A172 (cell line): ENCODE measurements at regions not wholly inside any gene's neighbourhood (a gene's known extent, or its start where the extent isn't known, plus 50 kb on each side); places are given as distances from the start of the nearest gene placed in this dataset.

ENCODE experiments used
- DNase-seq: peaks from one replicate; pipeline ENCODE4 v3.0.0-alpha.2; 2015; ENCODE audit warnings: low spot score

DNA sequence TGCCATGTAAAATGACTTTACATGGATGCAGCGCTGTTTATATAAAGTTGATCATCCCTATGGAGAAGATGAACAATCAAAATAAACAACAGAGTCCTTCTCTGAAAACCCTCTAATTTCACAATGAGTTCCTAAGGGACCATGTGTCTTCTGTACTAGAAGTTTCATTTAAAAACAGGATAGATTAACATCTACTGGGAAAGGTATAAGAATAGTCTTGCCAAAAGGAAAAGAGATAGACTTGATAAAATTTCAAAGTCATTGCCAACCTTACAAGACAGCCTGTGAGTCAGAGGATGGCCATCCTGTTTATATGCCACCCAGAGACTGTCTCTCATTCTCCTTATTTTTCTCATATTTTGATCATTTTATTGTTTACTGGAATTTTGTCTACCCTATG, 367.1 kb upstream of the PDE4D start:
- DNase-seq: peak; percentile 33

DNA sequence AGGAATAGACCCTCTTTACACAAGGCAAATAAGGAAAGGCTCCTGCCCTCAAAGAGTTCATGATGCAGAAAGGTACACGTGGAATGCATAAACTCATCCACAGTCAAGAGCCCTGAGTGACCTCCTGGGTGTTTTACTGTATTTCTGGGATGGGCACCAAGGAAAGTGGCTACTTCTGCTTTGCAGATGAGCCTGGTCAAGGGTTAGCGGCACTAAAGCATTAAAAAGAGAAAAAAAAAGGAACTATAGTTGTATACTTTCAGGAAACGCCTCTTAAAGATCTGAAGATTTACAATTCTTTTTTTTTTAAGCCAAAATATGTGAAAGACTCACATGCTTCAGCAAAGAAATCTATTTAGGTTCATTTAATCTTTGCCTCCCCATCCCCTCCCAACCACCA, 366.2 kb upstream of the PDE4D start:
- no peak for DNase-seq

DNA sequence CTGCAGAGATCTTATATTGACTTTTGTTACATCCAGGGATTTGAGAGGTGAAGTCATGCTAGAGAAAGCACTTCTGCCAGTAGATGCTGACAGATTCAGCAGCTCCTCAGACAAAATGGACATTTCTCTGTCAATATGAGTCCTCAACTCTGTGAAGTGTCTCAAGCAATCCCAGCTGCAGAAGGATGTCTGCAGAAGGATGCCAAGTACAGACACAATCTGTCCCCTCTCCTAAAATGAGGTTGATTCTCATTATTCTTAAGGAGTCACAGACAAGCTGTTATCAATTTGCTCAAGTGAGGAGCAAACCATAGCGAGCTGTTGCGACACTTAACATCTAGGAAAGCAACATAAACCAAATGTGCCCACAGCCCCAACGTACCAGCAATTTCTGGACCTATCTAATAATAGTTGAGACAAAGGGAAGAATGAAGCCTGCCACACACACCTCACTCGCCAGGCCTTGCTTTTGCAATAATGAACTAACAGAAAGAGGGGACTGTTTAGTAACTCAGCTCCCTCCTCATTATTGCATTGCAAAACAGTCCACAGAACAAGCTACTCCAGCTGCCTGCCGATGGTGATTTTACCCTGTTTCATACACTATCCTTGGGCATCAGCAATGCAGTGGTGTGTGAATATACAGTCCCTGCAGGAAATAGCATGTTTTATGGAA, 364.2 kb upstream of the PDE4D start:
- no peak for DNase-seq

DNA sequence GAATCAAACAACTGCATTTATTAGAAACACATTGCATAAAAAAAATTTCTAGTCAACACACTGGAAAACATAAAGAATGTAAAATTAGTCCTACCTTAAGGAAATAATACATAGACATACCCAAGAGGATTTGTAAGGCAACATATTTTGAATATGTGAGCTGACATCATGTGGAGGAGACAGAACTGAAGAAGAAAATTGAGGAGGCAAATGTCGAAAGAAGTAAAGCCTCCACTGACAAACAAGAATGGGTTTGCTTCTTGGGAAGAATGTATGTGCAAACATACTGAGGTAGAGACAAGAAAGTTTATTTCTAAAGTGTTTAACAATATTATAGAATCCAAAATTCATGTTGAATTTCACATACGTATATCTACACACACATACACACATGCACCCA, 363.0 kb upstream of the PDE4D start:
- DNase-seq: no peak

DNA sequence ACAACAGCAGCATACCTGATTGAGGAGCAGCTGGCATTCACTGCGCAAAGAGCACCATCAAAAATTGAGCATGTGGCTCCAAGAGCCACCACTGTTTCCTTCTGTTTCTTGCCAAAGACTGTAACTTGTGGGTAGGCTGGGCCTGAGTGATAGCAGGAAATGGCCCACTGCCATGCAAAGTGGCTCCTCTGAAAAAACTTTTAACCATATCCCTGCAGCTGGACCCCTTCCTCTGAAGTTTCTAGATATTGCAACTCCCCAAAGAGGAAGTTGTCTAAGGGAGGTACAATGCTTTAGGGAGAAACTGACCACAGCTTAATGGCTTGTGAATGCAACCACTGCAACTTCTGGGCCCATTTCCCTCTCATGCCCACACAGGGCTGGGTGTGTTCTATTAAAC, 355.4 kb upstream of the PDE4D start:
- no peak for DNase-seq

DNA sequence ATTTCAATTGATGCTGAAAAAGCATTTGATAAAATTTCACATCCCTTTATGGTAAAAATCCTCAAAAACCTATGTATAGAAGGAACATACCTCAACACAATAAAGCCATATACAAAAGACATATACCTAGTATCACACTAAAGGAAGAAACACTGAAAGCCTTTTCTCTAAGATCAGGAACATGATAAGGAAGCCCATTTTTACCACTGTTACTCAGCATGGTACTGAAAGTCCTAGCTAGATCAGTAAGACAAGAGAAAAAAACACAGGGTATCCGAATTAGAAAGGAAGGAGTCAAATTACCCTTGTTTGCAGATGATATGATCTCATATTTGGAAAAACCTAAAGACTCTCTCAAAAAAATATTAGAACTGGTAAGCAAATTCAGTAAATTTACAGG, 350.2 kb upstream of the PDE4D start:
- DNase-seq: no peak

DNA sequence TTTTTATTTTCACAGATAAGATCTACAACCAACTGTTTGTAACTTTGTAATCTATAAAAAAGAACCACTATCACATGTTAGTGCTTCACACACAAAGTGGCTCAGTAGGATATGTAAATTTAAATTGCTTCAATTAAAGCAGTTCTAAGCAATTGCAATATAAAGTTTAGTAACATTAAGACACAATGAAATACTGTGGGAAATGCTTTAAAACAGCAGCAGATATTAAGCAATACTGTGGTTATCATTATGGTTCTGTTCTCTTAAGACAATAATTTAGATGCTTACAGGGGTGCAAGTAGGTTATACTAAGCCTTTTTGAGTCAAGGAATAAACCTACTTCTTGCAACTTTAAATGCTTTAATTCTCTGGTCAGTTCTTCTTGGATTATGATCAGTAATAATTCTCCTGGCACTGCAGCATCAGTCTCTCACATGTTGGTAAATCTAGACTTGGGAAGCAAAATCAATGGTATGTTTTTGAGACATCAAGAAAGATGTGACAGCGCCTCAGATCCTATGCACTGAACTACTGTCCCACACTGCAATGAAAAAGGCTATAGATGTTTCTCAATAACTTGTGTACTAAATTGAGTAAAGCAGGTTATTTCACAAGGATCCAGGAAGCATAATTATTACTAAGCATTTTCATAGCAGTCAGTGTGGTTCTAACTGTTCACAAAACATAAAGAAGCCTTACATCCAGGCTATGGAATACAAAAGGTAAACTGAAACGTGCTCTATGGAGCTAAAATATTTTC, 338.7 kb upstream of the PDE4D start:
- no peak for DNase-seq

DNA sequence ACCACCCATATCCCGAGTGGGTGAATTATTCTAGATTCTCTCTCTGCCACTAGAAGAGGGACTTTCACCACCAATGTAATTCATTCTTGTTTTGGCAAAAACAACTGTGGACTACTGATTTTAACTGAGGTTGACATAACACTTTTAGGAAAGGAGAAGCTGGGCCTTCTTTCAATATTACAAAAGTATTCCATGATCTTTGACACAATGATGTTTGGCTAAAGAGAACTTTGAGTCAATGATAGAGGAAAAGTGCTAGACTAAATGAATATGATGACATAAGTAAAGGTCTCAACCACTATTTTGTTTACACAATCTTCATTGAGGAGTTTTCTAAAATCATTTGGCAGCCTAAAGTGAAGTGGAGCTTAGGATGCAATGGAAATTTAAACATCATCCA, 336.9 kb upstream of the PDE4D start:
- DNase-seq: no peak

DNA sequence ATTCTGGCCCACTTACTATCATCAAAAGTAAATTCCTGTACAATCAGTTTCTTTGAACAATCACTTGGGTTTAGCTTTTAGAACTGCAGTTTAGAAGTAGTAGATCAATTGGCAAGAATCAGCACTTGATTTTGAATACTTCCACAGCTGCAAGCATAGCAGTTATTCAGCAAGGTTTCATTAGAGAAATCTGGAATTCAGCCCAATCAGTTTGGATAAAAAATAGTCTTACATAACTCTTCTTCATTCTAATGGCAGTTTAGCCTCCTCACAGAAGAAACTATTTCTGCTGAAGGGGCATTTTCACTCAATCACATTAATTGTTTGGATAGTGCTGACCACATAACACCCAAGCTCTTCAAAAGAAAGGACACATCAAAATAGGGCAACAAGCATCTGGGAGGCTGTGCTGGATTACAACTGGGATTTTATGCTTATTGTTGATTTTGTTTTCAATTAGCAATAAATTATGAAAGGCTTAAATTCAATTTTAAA, 336.2 kb upstream of the PDE4D start:
- DNase-seq: no peak

DNA sequence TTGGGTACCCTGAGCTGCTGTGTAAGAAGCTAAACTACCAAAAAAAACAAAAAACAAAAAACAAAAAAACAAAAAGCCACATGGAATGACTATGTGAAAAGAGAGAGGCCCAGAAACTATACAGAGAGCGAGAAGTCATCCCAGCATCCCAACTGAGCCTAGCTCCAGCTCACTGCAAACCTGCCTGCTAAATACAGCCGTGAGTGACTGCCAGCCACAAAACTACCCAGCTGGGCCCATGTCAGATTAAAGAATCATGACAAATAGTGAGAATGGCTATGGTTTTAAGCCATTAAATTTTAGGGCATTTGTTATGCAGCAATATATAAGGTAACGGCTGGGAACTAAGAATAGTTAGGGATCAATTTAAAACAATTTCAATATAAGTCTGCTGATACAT, 335.1 kb upstream of the PDE4D start:
- DNase-seq: no peak

DNA sequence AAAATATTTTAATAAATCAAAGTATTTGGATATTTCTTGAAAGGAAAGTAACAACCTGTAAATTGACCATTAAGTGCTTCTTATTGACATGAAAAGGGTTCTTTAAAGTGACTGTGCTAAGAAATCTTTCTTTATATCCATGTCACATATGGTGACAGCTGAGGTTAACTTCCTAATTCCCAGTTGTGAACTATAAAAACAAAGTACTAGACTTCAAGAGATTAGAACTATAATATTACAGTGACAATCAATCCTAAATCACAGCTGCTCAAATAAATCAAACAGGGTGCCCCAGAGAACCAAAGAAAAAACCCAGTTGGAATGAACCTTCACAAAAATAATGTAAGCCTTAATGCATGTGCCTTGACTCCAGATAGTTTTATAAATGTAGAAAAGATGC, 332.6 kb upstream of the PDE4D start:
- DNase-seq: no peak

DNA sequence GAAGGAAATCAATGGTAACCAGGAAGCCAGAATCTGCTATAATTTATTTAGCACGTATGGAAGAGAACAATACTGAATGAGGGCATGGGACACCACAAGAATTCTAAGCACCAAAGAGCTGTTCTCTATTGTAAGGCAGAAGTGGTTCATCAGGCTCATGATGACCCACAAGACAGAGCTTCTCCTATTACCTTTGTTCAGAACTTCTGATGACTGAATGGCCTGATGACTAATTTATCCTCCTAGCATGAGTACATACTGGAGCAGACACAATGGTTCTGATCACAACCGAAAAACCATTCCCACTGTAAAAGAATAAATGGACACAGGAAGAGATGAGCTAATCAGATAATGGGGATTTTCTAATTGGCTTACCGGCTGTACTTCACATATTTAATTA, 329.8 kb upstream of the PDE4D start:
- DNase-seq: no peak

DNA sequence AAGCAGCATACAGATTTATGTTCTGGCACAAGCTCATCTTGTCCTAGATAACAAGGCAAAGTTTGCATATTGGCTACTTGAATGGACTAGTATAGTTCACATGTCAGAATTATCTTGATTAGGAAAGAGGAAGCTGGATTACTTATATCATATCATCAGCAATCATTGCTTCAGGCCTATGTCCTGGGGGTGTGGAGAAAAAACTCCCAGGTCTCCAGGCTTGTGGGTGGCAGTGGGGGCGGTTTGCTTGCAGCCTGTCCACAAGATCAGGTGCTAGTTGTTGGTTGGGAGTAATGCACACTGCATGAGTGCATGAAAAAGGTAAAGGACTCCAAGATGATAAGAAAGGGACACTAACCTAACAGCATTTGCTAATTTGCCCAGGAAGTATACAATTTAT, 326.4 kb upstream of the PDE4D start:
- no peak for DNase-seq

DNA sequence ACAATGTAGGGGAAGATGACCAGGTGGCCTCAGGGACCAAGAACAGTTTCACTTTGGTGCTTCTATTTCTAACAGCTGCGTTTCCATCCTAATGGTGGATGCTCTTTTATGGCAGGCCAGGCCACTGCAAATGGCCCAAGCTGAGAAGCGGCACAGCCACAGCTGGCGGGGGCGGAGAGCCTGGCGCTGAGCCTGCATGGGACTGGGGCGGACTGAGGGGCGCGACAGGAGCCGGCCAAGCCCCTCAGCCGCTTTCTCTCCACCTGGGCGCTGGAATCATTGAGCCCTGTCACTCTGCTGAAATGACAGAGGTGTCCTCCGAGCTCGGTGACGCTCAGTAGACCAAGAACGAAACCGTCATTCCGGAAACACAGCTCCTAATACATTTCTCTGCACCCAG, 317.3 kb upstream of the PDE4D start:
- DNase-seq: no peak

DNA sequence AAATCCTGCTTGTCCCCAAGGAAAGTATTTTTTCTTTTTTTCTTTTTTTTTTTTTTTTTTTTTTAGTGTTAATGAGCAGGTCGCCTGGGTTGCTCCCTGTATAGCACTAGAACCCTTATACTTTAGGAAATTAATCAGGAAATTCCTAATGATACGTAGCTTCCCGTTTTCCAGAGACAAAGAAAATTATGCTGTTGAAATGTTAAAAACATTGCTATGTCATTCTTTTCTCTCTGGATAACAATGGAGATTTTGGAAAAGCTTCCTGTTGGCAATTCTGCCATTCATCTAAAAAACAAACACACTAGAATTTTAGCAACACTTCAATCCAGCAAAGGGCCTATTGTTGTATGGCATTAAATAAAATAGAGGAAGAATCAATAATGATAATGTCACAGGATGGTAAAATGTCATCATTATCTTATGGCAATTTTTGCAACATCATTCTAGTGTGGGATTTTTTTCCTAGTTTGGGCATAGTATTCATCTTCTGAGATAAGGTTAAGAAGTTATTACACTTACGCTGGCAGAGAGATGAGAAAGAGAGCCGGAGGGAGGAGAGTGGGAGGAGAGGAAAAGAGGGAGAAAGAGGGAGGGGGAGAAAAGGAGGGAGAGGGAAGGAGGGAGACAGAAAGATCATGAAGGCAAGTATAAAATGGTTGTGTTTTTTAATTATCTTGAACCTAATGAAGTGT, 315.8 kb upstream of the PDE4D start:
- DNase-seq: no peak

DNA sequence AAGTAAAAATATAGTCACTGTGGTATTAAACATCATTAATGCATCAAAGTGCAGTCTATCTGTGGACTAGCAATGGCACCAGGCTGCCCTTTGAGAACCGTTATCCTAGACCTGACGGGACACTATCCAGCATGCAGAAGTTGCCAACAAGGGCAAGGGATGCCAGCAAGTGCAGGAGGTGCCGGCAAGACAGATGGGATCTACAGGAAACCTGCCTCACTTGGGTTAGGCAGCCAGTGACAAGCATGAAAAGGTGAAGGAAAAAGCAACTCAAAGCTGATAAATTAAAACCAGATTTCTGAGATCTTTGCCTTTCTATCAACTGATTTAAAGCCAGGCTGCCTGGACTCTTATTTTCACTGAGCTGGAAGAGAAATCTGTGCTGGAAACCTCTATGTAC, 315.2 kb upstream of the PDE4D start:
- no peak for DNase-seq

DNA sequence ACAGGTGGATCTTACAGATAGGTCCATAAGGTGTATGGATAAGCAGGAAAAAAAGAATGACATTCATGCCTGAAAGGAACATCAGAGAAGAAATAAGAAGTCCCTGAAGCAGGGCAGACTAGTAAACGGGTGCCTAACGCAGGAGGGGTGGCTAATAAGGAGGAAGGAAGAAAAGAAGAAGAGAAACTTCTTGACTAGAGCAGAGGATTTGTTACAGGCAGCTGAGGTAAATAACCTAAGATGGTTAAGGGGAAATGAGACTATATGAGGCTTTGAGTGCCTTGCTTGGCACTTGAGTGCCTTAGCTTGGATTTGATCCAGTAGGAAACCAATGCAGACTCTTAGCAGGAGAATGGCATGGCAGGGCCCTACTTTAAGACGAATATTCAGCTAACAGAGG, 313.5 kb upstream of the PDE4D start:
- no peak for DNase-seq

DNA sequence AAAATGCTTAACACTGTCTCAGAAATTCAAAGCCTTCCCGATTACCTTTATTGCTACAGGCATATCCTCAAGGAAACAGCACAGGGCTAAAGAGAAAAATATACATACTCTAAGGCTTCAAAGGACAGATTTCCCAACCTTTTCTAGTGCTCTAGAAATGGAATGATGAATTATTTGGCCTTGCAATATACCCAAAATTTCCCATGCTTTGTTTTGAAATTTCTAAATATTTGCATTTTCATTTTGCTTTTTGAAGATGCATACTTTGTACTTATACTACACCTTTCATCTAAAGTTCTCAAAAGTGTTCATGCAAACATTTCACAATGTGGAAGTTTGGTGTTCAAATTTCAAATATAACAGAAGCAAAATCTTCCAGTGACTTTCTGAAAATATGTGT, 312.7 kb upstream of the PDE4D start:
- DNase-seq: no peak

DNA sequence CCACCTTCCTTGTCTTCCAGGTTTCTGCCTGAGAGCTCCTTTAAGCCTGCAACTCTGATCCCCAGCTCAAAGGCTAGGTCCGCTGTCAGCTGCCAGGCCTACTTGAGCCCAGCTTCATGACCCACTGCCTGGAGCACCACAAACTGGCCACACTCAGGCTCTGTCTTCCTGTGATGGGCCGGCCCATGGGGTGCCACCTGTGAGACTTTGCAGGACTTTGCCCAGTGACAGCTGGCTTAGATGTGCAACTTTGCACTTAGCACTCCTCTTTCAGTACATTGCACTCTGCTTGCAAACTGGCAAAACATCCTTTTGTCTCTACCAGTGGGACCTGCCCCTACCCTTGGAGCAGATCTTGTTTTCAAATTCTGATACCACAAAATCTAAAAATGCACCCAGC, 311.5 kb upstream of the PDE4D start:
- no peak for DNase-seq

DNA sequence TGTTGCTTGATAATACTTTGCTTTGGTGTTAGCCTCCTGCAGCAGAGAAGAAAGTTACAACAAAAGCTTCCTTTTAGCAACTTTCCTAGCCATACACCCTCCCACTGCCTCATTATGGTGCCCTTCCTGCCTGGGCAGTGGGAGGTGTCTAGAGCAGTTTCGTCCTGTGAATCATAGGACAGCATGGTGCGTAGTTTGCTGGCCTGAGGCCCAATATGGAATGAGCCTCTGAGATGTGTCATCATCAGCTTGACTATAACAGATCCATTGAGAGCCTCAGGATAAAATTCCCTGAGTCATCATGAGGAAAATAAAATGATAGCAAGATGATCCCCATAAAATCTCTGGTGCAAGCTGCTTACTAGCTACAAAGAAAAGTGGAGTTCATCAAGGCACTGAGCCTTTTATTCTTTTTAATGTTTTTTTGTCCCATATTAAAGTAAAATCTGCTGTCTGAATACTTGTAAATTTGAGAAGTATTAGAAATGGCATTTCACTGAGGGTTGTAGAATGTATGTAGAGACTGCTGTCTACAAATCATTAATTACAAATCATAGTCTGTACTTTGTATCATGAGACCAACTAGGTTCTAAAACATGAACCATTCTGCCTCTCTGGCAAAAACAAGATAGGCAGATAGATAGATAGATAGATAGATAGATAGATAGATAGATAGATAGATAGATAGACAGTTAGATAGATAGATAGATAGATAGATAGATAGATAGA, 303.0 kb upstream of the PDE4D start:
- peak; percentile 99 for DNase-seq

DNA sequence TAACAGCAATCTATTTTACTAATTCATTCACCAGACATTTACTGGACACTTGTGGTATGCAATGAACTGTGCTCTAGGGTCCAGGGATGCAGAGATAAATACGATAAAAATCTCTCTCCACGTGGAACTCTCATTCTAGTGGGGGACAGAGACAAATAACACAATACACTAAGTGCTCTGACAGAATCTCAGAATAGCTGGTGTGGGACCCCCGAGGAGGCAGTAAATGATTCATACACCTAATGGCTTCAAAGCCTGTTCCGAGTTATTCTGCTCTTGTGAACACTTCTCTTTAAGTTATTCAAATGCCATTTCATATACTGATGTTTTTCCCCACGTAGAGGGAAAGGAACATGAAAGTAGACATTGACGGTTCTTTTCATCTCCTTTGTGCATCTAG, 302.0 kb upstream of the PDE4D start:
- no peak for DNase-seq

DNA sequence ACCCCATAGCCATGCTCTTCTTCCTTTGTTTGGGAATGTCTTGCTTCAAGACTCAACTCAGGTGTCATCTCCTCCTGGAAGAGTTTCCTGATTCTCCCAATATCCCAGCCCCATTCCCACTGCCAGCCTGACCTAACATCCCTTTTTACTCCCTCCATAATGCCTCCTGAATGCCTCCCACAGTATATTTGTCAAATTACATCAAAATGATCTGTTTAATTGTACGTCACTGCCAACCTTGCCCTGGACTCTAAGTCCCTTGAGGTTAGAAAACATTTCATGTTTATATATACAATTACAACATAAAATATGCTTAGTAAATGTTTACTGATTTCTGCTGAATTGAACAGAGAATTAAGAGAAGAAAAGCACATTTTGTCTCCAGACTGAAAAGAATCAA, 301.6 kb upstream of the PDE4D start:
- DNase-seq: no peak
